Fibroblast of lung (primary cell): ENCODE measurements at regions not wholly inside any gene's neighbourhood (a gene's known extent, or its start where the extent isn't known, plus 50 kb on each side); places are given as distances from the start of the nearest gene placed in this dataset.

ENCODE experiments used
- DNase-seq, 2 donors: peaks; one replicate each; pipeline versions ENCODE4 v3.0.0 to v3.0.0-alpha.2; 2010; ENCODE audit warnings: low read depth in 2 of 2
- H2AFZ ChIP-seq: 2 replicates; pipeline ENCODE4 v1.5.1; 2012; ENCODE audit warnings: low read length, control low read depth, inconsistent platforms
- H3K27ac ChIP-seq: 2 replicates; pipeline ENCODE4 v1.5.1; 2011; ENCODE audit warnings: low read length, control low read depth; ENCODE audit not compliant: insufficient read depth
- H3K27me3 ChIP-seq: 2 replicates; pipeline ENCODE4 v1.5.1; 2011; ENCODE audit warnings: mild to moderate bottlenecking, low read length; ENCODE audit not compliant: control insufficient read depth, insufficient read depth
- H3K36me3 ChIP-seq: 2 replicates; pipeline ENCODE4 v1.5.1; 2011; ENCODE audit warnings: low read length; ENCODE audit not compliant: control insufficient read depth, insufficient read depth
- H3K4me1 ChIP-seq: 2 replicates; pipeline ENCODE4 v1.5.1; 2011; ENCODE audit warnings: low read length; ENCODE audit not compliant: control insufficient read depth, insufficient read depth; ENCODE audit errors: extremely low read depth
- H3K4me2 ChIP-seq: 2 replicates; pipeline ENCODE4 v1.5.1; 2011; ENCODE audit warnings: low read length, control low read depth; ENCODE audit not compliant: insufficient read depth; ENCODE audit errors: extremely low read depth
- H3K4me3 ChIP-seq, 4 experiments: fragments of 200-600 bp in 1 of 4; sonication (generic) in 1 of 4; replicated peaks in 1 of 4; 2 replicates each; pipeline ENCODE4 v1.5.1; 2011 to 2016; ENCODE audit warnings: low read length in 4 of 4, low read depth in 3 of 4, mild to moderate bottlenecking in 3 of 4, control low read depth in 2 of 4, inconsistent platforms in 1 of 4, mixed read lengths in 1 of 4; ENCODE audit not compliant: insufficient read depth in 1 of 4; ENCODE audit errors: control extremely low read depth in 1 of 4
- H3K79me2 ChIP-seq: 2 replicates; pipeline ENCODE4 v1.5.1; 2012; ENCODE audit warnings: mild to moderate bottlenecking, low read length, inconsistent platforms; ENCODE audit not compliant: control insufficient read depth, insufficient read depth
- H3K9ac ChIP-seq: 2 replicates; pipeline ENCODE4 v1.5.1; 2011; ENCODE audit warnings: mild to moderate bottlenecking, low read length, control low read depth; ENCODE audit not compliant: insufficient read depth
- H3K9me3 ChIP-seq: 2 replicates; pipeline ENCODE4 v1.5.1; 2012; ENCODE audit warnings: low read depth, low read length; ENCODE audit not compliant: control insufficient read depth, insufficient read depth
- H4K20me1 ChIP-seq: 2 replicates; pipeline ENCODE4 v1.5.1; 2011; ENCODE audit warnings: low read length; ENCODE audit not compliant: control insufficient read depth, insufficient read depth; ENCODE audit errors: extremely low read depth
- CTCF ChIP-seq, 2 donors: IDR thresholded peaks in 1 of 2; conservative IDR thresholded peaks in 1 of 2; 1 replicate in 1 of 2; 2 replicates in 1 of 2; pipeline ENCODE4 v1.5.1; 2011 to 2012; ENCODE audit warnings: low read length in 2 of 2, control low read depth in 1 of 2, inconsistent platforms in 1 of 2, low read depth in 1 of 2, mild to moderate bottlenecking in 1 of 2
- EZH2 ChIP-seq: IDR thresholded peaks from 2 replicates; pipeline ENCODE4 v1.5.1; 2012; ENCODE audit warnings: low read length, control low read depth, mild to moderate bottlenecking; ENCODE audit errors: missing control alignments

- Histone ChIP-seq H3K36me3 (no peaks in the 10 kb centered on the region), H3K4me1 (no peaks in the 10 kb centered on the region), H3K4me3 (no peak overlapping the region), H3K9ac (no peak overlapping the region), H3K4me2 (no peak overlapping the region), H4K20me1 (no peaks in the 10 kb centered on the region), H3K27me3 (no peaks in the 10 kb centered on the region), H3K79me2 (no peaks in the 10 kb centered on the region), H3K9me3 (no peaks in the 10 kb centered on the region), H3K27ac (no peak overlapping the region), H2AFZ (no peak overlapping the region)
- TF ChIP-seq CTCF (conservative IDR thresholded peaks at IDR 0.05 in 1 of 2, IDR thresholded peaks at IDR 0.05 in 1 of 2; ENCODE audit: low read depth in 1 of 2, low read length in 2 of 2) (no peak), EZH2 (no peak)
- DNase-seq, result peak in 1 of 2 donors; percentile 53
Measured at GRCh38 chr13:86445672-86446071, 646.5 kb upstream of the SLITRK6 start.

GRCh38 chr13:86446311-86446710 lies 647.1 kb upstream of the SLITRK6 start:
- Histone ChIP-seq H3K27me3 (no peaks in the 10 kb centered on the region), H3K4me1 (no peaks in the 10 kb centered on the region), H3K4me3 (no peak overlapping the region), H3K79me2 (no peaks in the 10 kb centered on the region), H3K9ac (no peak overlapping the region), H3K9me3 (no peaks in the 10 kb centered on the region), H3K4me2 (no peak overlapping the region), H3K36me3 (no peaks in the 10 kb centered on the region), H3K27ac (no peak overlapping the region), H2AFZ (no peak overlapping the region), H4K20me1 (no peaks in the 10 kb centered on the region)
- no peak for TF ChIP-seq CTCF (conservative IDR thresholded peaks at IDR 0.05 in 1 of 2, IDR thresholded peaks at IDR 0.05 in 1 of 2; ENCODE audit: low read depth in 1 of 2, low read length in 2 of 2)
- no peak for TF ChIP-seq EZH2
- DNase-seq, result peak; percentile 58 to 91

GRCh38 chr13:86447479-86447878 lies 648.3 kb upstream of the SLITRK6 start:
- Histone ChIP-seq H4K20me1 (no peaks in the 10 kb centered on the region), H3K79me2 (no peaks in the 10 kb centered on the region), H2AFZ (no peak overlapping the region)

More at GRCh38 chr13:86447479-86447878, 648.3 kb upstream of the SLITRK6 start:
- H3K9me3 ChIP-seq, result no peaks in the 10 kb centered on the region
- no peak overlapping the region for H3K9ac ChIP-seq
- no peaks in the 10 kb centered on the region for H3K27me3 ChIP-seq
- H3K4me2 ChIP-seq, result no peak overlapping the region
- H3K4me1 ChIP-seq, result no peaks in the 10 kb centered on the region
- TF ChIP-seq CTCF (conservative IDR thresholded peaks at IDR 0.05 in 1 of 2, IDR thresholded peaks at IDR 0.05 in 1 of 2; ENCODE audit: low read depth in 1 of 2, low read length in 2 of 2), result no peak
- TF ChIP-seq EZH2, result no peak
- no peak for DNase-seq
- no peak overlapping the region for H3K4me3 ChIP-seq
- no peak overlapping the region for H3K27ac ChIP-seq
- no peaks in the 10 kb centered on the region for H3K36me3 ChIP-seq
